ENCODE measurements at regions not wholly inside any gene's neighbourhood (a gene's known extent, or its start where the extent isn't known, plus 50 kb on each side); places are given as distances from the start of the nearest gene placed in this dataset.

- DNase-seq (no peak), ATAC-seq (no peak)
- TF ChIP-seq, protein P1, sequence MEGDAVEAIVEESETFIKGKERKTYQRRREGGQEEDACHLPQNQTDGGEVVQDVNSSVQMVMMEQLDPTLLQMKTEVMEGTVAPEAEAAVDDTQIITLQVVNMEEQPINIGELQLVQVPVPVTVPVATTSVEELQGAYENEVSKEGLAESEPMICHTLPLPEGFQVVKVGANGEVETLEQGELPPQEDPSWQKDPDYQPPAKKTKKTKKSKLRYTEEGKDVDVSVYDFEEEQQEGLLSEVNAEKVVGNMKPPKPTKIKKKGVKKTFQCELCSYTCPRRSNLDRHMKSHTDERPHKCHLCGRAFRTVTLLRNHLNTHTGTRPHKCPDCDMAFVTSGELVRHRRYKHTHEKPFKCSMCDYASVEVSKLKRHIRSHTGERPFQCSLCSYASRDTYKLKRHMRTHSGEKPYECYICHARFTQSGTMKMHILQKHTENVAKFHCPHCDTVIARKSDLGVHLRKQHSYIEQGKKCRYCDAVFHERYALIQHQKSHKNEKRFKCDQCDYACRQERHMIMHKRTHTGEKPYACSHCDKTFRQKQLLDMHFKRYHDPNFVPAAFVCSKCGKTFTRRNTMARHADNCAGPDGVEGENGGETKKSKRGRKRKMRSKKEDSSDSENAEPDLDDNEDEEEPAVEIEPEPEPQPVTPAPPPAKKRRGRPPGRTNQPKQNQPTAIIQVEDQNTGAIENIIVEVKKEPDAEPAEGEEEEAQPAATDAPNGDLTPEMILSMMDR (IDR thresholded peaks at IDR 0.05), result peak in 1 of 2 donors; percentile 20
Measured at GRCh38 chr10:78937800-78938694, 130.7 kb upstream of the ZMIZ1 start.

GRCh38 chr10:78938695-78939672 lies 129.8 kb upstream of the ZMIZ1 start:
- H3K36me3 ChIP-seq, result no peaks in the 10 kb centered on the region
- H3K4me3 ChIP-seq, result no peak overlapping the region
- peak overlapping the region in 1 of 2 donors; percentile 57 for H3K27ac ChIP-seq
- ATAC-seq (no peak), DNase-seq (no peak)
- TF ChIP-seq, protein P1 (IDR thresholded peaks at IDR 0.05), result no peak
- H3K27me3 ChIP-seq, result no peaks in the 10 kb centered on the region
- intact Hi-C loops (cut with DNase I), result no loop called here
- peaks cover 0 to 7% of the 10 kb centered on the region in 2 donors for H3K9me3 ChIP-seq
- H3K4me1 ChIP-seq, result peaks cover 0 to 38% of the 10 kb centered on the region in 2 donors

More at GRCh38 chr10:78937800-78938694, 130.7 kb upstream of the ZMIZ1 start:
- Histone ChIP-seq H3K4me1 (peaks cover 0 to 38% of the 10 kb centered on the region in 2 donors), H3K4me3 (no peak overlapping the region), H3K27ac (peak overlapping the region; percentile 4 to 57), H3K27me3 (no peaks in the 10 kb centered on the region), H3K9me3 (peaks cover 0 to 5% of the 10 kb centered on the region in 2 donors), H3K36me3 (no peaks in the 10 kb centered on the region)
- intact Hi-C loops (cut with DNase I), result no loop called here

DNA sequence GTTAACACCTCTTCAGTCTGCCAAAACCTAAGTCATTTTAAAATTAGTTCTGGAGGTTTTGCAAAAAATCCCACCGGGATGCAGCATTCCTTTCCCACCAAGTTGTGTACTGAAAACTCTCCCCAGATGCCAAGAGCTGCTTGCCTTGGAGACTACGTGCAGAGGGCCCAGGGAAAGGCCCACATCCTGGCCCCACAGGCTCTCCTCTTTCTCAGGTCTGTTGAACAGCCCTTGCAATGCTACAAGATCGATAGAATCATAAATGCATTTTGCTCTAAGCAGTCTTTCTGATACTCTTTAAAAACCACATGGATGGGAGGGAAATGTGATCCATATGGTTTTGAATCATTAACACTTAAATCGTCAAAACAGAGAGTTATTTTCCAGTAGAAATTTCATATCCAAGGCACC lies 126.7 kb upstream of the ZMIZ1 start:
- Histone ChIP-seq H3K9me3 (peaks cover 0 to 7% of the 10 kb centered on the region in 2 donors), H3K4me3 (no peak overlapping the region), H3K36me3 (no peaks in the 10 kb centered on the region), H3K27me3 (no peaks in the 10 kb centered on the region), H3K4me1 (peaks cover 0 to 12% of the 10 kb centered on the region in 2 donors), H3K27ac (no peak overlapping the region)
- TF ChIP-seq, protein P1 (IDR thresholded peaks at IDR 0.05), result no peak
- DNase-seq, result no peak
- intact Hi-C loops (cut with DNase I), result no loop called here
- no peak for ATAC-seq

DNA sequence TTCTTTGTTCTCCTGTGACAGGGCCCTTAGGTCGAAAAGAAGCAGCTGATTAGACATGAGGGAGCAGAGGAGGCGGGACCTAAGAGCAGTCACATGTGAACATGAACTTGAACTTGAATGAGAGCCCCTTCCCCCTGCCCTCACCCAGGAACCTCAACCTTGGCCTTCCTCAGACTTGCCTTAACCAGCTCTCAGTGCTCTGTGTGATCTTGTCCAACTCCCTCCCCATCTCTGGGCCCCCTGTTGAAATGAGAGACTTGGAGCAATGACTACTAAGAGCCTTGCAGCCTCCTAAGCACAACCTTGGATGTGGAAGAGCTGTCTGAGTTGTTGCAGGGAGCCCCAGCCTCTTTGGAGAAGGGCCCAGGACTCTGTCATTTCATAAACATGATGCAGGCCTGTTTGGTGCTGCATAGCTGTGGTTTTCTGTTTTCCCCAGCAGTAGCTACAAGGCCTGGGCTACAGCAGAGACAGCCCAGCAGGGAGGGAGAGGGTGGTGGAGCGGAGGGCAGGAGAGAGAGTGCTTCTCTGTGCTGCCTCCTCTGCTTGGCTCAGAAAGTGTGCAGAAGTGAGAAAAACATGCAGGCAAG lies 123.9 kb upstream of the ZMIZ1 start:
- DNase-seq (peak in 3 of 4 donors; percentile 55 to 93 (median 87)), ATAC-seq (peak; percentile 85)
- TF ChIP-seq, protein P1 (IDR thresholded peaks at IDR 0.05), result no peak
- Histone ChIP-seq H3K4me1 (no peaks in the 10 kb centered on the region), H3K27ac (no peak overlapping the region), H3K4me3 (no peak overlapping the region), H3K27me3 (no peaks in the 10 kb centered on the region), H3K9me3 (peaks cover 0 to 7% of the 10 kb centered on the region in 2 donors), H3K36me3 (no peaks in the 10 kb centered on the region)
- intact Hi-C loops (cut with DNase I), result no loop called here

All from left lung (tissue), 4 donors.